Right ventricle myocardium inferior (tissue), 1 donor: ENCODE measurements at regions not wholly inside any gene's neighbourhood (a gene's known extent, or its start where the extent isn't known, plus 50 kb on each side); places are given as distances from the start of the nearest gene placed in this dataset.

ENCODE experiments used
- ATAC-seq: fragments of 200-7000 bp; cut with Tn5 transposase; one replicate; pipeline ENCODE4 v1.9.1; 2020; ENCODE audit warnings: mild to moderate bottlenecking, moderate library complexity
- DNase-seq: peaks from one replicate; pipeline ENCODE4 v3.0.0; 2021; ENCODE audit errors: missing footprints
- intact Hi-C: fragments of 100-400 bp; cut with DNase I; formaldehyde crosslinking; loops from one replicate; pipeline ENCODE4 v1.11.0; 2022
- donor health status: DM: no; HTN: yes; CAD: no; lungs with severe emphysema.

GRCh38 chr3:193980905-193981304 is 155.0 kb upstream of the HES1 start:
- ATAC-seq = peak; percentile 42
- intact Hi-C loops = loop anchor here (5.0 kb wide), 1 partner anchor 156 kb away; the partner anchor contains the start of gene HES1
- no peak for DNase-seq

- peak; percentile 12 for ATAC-seq
- intact Hi-C loops = loop anchor here (5.0 kb wide), 1 partner anchor 156 kb away; the partner anchor contains the start of gene HES1
- DNase-seq = no peak
Measured at GRCh38 chr3:193981504-193981903, 154.4 kb upstream of the HES1 start.

- ATAC-seq (peak; percentile 60), DNase-seq (peak; percentile 83)
- intact Hi-C loops = loop anchor here (5.0 kb wide), 1 partner anchor 155 kb away; the partner anchor contains the start of gene HES1
Measured at GRCh38 chr3:193982258-193982659, 153.7 kb upstream of the HES1 start.

GRCh38 chr3:193983846-193984818 is 151.8 kb upstream of the HES1 start:
- intact Hi-C loops = loop anchor here (5.0 kb wide), 1 partner anchor 153 kb away; the partner anchor contains the start of gene HES1
- DNase-seq (no peak), ATAC-seq (no peak)

- intact Hi-C loops = loop anchor here (5.0 kb wide), 1 partner anchor 152 kb away; the partner anchor contains the start of gene HES1
- ATAC-seq (no peak), DNase-seq (no peak)
Measured at GRCh38 chr3:193984876-193985275, 151.1 kb upstream of the HES1 start.

GRCh38 chr3:193987186-193987585 is 148.8 kb upstream of the HES1 start:
- no peak for DNase-seq
- intact Hi-C loops = no loop called here

GRCh38 chr3:193989186-193989585 is 146.8 kb upstream of the HES1 start:
- intact Hi-C loops = no loop called here
- no peak for ATAC-seq
- no peak for DNase-seq

More at GRCh38 chr3:193987186-193987585, 148.8 kb upstream of the HES1 start:
- no peak for ATAC-seq

- no peak for DNase-seq
- ATAC-seq = no peak
- intact Hi-C loops = no loop called here
Measured at GRCh38 chr3:193991666-193992424, 144.1 kb upstream of the HES1 start.

GRCh38 chr3:193992425-193993037 is 143.4 kb upstream of the HES1 start:
- ATAC-seq = no peak
- no peak for DNase-seq
- intact Hi-C loops = no loop called here

- intact Hi-C loops = loop anchor here (5.0 kb wide), 2 partner anchors 134 to 326 kb away; no protein-coding TSS in a partner anchor
- ATAC-seq (no peak), DNase-seq (no peak)
Measured at GRCh38 chr3:193996221-193996620, 139.7 kb upstream of the HES1 start.

GRCh38 chr3:193996641-193997089 is 139.3 kb upstream of the HES1 start:
- DNase-seq = no peak
- peak; percentile 20 for ATAC-seq
- intact Hi-C loops = loop anchor here (5.0 kb wide), 2 partner anchors 134 to 326 kb away; no protein-coding TSS in a partner anchor

GRCh38 chr3:193997228-193998122 is 138.5 kb upstream of the HES1 start:
- intact Hi-C loops = loop anchor here (5.0 kb wide), 2 partner anchors 135 to 325 kb away; no protein-coding TSS in a partner anchor
- peak; percentile 84 for ATAC-seq

GRCh38 chr3:193998123-193998448 is 137.9 kb upstream of the HES1 start:
- DNase-seq = no peak
- ATAC-seq = no peak
- intact Hi-C loops = loop anchor here (5.0 kb wide), 2 partner anchors 136 to 324 kb away; no protein-coding TSS in a partner anchor

More at GRCh38 chr3:193997228-193998122, 138.5 kb upstream of the HES1 start:
- DNase-seq = peak; percentile 73

- intact Hi-C loops = loop anchor here (5.0 kb wide), 2 partner anchors 136 to 324 kb away; no protein-coding TSS in a partner anchor
- DNase-seq (no peak), ATAC-seq (no peak)
Measured at GRCh38 chr3:193998628-193999195, 137.2 kb upstream of the HES1 start.

- no peak for ATAC-seq
- DNase-seq = no peak
- intact Hi-C loops = loop anchor here (5.0 kb wide), 2 partner anchors 72 to 267 kb away; no protein-coding TSS in a partner anchor
Measured at GRCh38 chr3:194000100-194000499, 135.8 kb upstream of the HES1 start.

GRCh38 chr3:194000712-194001111 is 135.2 kb upstream of the HES1 start:
- intact Hi-C loops = loop anchor here (5.0 kb wide), 2 partner anchors 72 to 267 kb away; no protein-coding TSS in a partner anchor
- ATAC-seq = no peak
- no peak for DNase-seq
